Mesenchymal stem cell (in vitro differentiated cells and primary cell): ENCODE measurements at regions not wholly inside any gene's neighbourhood (a gene's known extent, or its start where the extent isn't known, plus 50 kb on each side); places are given as distances from the start of the nearest gene placed in this dataset.

ENCODE experiments used
- DNase-seq: peaks from one replicate; pipeline ENCODE4 v3.0.0-alpha.2; 2013
- H2AFZ ChIP-seq: one replicate; pipeline ENCODE4 v1.6.1; 2013; ENCODE audit warnings: low read depth, mild to moderate bottlenecking, control low read depth, inconsistent platforms, low read length, moderate library complexity
- H2AK5ac ChIP-seq: 2 replicates; pipeline ENCODE4 v1.6.1; 2013; ENCODE audit warnings: low read length, moderate library complexity, mild to moderate bottlenecking, inconsistent platforms; ENCODE audit not compliant: severe bottlenecking
- H2BK120ac ChIP-seq: one replicate; pipeline ENCODE4 v1.6.1; 2013; ENCODE audit warnings: low read depth, mild to moderate bottlenecking, inconsistent platforms, low read length, moderate library complexity
- H2BK12ac ChIP-seq, 2 experiments: one replicate each; pipeline ENCODE4 v1.6.1; 2013; ENCODE audit warnings: inconsistent platforms in 2 of 2, low read length in 2 of 2, mild to moderate bottlenecking in 2 of 2, moderate library complexity in 2 of 2, control low read depth in 1 of 2
- H2BK15ac ChIP-seq: one replicate; pipeline ENCODE4 v1.6.1; 2013; ENCODE audit warnings: mild to moderate bottlenecking, low read depth, inconsistent platforms; ENCODE audit not compliant: poor library complexity, severe bottlenecking
- H2BK5ac ChIP-seq: 2 replicates; pipeline ENCODE4 v1.6.1; 2013; ENCODE audit warnings: low read depth, mild to moderate bottlenecking, low read length, control low read depth, inconsistent platforms; ENCODE audit not compliant: poor library complexity, severe bottlenecking
- H3K14ac ChIP-seq, 2 experiments: one replicate each; pipeline ENCODE4 v1.6.1; 2013; ENCODE audit warnings: inconsistent platforms in 2 of 2, low read length in 2 of 2, control low read depth in 1 of 2, mild to moderate bottlenecking in 1 of 2, moderate library complexity in 1 of 2
- H3K18ac ChIP-seq, 2 experiments: one replicate each; pipeline ENCODE4 v1.6.1; 2013; ENCODE audit warnings: inconsistent platforms in 2 of 2, low read length in 2 of 2, control low read depth in 1 of 2, low read depth in 1 of 2, mild to moderate bottlenecking in 1 of 2
- H3K23ac ChIP-seq, 2 experiments: one replicate each; pipeline ENCODE4 v1.6.1; 2013; ENCODE audit warnings: inconsistent platforms in 2 of 2, low read length in 2 of 2, mild to moderate bottlenecking in 2 of 2, moderate library complexity in 2 of 2, control low read depth in 1 of 2
- H3K27ac ChIP-seq: 2 replicates; pipeline ENCODE4 v1.5.1; 2013; ENCODE audit warnings: mild to moderate bottlenecking, moderate library complexity, low read length, control low read depth, inconsistent platforms; ENCODE audit not compliant: poor library complexity, severe bottlenecking
- H3K27me3 ChIP-seq, 2 experiments: 2 replicates each; pipeline versions ENCODE4 v1.6.1 to v1.7.0; 2013; ENCODE audit warnings: low read length in 2 of 2, mild to moderate bottlenecking in 2 of 2, moderate library complexity in 2 of 2, control low read depth in 1 of 2, inconsistent platforms in 1 of 2; ENCODE audit not compliant: control insufficient read depth in 1 of 2, insufficient read depth in 1 of 2
- H3K36me3 ChIP-seq, 2 experiments: 2 replicates each; pipeline versions ENCODE4 v1.6.1 to v1.7.0; 2013; ENCODE audit warnings: low read length in 2 of 2, control low read depth in 1 of 2, inconsistent platforms in 1 of 2, low read depth in 1 of 2, mild to moderate bottlenecking in 1 of 2; ENCODE audit not compliant: insufficient read depth in 2 of 2, control insufficient read depth in 1 of 2
- H3K4ac ChIP-seq, 2 experiments: one replicate each; pipeline ENCODE4 v1.6.1; 2013; ENCODE audit warnings: inconsistent platforms in 2 of 2, low read length in 2 of 2, mild to moderate bottlenecking in 2 of 2, moderate library complexity in 2 of 2, control low read depth in 1 of 2, low read depth in 1 of 2
- H3K4me1 ChIP-seq: 2 replicates; pipeline ENCODE4 v1.6.1; 2013; ENCODE audit warnings: low read depth, low read length, control low read depth; ENCODE audit not compliant: control insufficient read depth, insufficient read depth
- H3K4me2 ChIP-seq: 2 replicates; pipeline ENCODE4 v1.6.1; 2013; ENCODE audit warnings: low read length, mild to moderate bottlenecking, inconsistent platforms; ENCODE audit not compliant: poor library complexity, severe bottlenecking
- H3K4me3 ChIP-seq, 2 experiments: 2 replicates each; pipeline versions ENCODE4 v1.5.1 to v1.7.0; 2013; ENCODE audit warnings: low read length in 2 of 2, mild to moderate bottlenecking in 2 of 2, control low read depth in 1 of 2, low read depth in 1 of 2; ENCODE audit not compliant: insufficient read depth in 1 of 2
- H3K79me1 ChIP-seq: replicated peaks from 2 replicates; pipeline ENCODE4 v1.6.1; 2013; ENCODE audit warnings: mild to moderate bottlenecking, control low read depth, low read length, inconsistent platforms; ENCODE audit not compliant: poor library complexity, severe bottlenecking
- H3K9ac ChIP-seq: 2 replicates; pipeline ENCODE4 v1.7.0; 2013; ENCODE audit warnings: mild to moderate bottlenecking, low read length, moderate library complexity
- H3K9me3 ChIP-seq: 2 replicates; pipeline ENCODE4 v1.7.0; 2013; ENCODE audit warnings: mild to moderate bottlenecking, low read length; ENCODE audit not compliant: control insufficient read depth
- H4K8ac ChIP-seq: one replicate; pipeline ENCODE4 v1.6.1; 2013; ENCODE audit warnings: inconsistent platforms, mild to moderate bottlenecking, low read length, moderate library complexity
- H4K91ac ChIP-seq: one replicate; pipeline ENCODE4 v1.6.1; 2013; ENCODE audit warnings: mild to moderate bottlenecking, low read length, inconsistent platforms
- WGBS: methylation state at CpG from one replicate; pipeline ENCODE4 v1.1.7; 2013; ENCODE audit warnings: mixed read lengths; 5-methylcytosine and 5-hydroxymethylcytosine counted together

DNA sequence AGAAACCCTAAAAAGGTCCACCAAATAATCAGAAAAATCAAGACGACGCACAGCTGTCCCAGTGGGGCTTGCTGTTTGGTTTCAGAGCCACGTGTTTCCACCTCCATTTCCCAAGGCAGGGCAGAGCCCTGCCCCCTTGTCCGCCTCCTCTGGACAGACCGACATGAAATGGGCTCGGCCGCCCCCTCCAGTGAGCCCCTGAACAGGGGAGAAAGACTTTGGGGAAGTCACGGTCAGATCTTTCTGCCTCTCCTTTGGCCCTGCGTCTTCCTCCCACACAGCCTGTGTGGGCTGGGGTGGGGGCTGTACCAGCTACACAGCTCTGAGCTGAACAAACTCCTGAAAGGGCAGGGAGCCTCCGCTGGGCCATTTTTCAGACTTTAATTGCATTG lies 230.7 kb downstream of the ENGASE start:
- WGBS = 84% methylated on average over 10 of the region's 10 CpGs
- no peak overlapping the region for H2BK15ac ChIP-seq
- no peak overlapping the region for H2AK5ac ChIP-seq
- H3K4me2 ChIP-seq = no peak overlapping the region
- H2AFZ ChIP-seq = no peak overlapping the region
- H3K27ac ChIP-seq = no peak overlapping the region
- DNase-seq = no peak
- H3K4me1 ChIP-seq = no peaks in the 10 kb centered on the region
- peaks cover 0 to 79% of the 10 kb centered on the region in 2 experiments for H3K27me3 ChIP-seq
- no peak overlapping the region for H3K4me3 ChIP-seq
- H3K79me1 ChIP-seq = no peaks in the 10 kb centered on the region
- no peak overlapping the region for H2BK12ac ChIP-seq
- no peak overlapping the region for H3K14ac ChIP-seq
- no peak overlapping the region for H2BK120ac ChIP-seq
- H2BK5ac ChIP-seq = no peak overlapping the region
- H3K9ac ChIP-seq = no peak overlapping the region
- no peaks in the 10 kb centered on the region for H3K9me3 ChIP-seq
- H3K4ac ChIP-seq = no peak overlapping the region
- H3K36me3 ChIP-seq = no peaks in the 10 kb centered on the region
- no peak overlapping the region for H3K18ac ChIP-seq
- no peak overlapping the region for H3K23ac ChIP-seq
- H4K8ac ChIP-seq = no peak overlapping the region
- H4K91ac ChIP-seq = no peak overlapping the region

DNA sequence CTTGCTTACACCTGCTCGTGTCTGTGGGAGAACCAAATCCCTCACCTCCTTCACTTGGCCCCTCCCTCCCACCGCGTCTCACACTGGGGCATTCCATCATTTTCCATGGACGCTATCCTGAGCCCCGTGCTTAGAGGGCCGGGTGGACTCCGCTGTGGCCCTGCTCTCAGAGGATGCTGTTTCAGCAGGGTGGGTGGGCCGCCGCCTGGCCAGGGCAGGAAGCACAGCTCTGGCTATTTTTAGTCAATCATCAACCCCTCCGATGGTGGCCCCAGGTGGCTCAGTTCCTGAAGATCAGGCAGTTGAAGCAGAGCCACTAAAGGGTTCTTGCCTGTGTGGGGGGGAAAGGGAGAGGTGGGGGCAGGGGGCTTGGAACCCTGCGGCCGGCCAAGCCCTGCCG lies 230.3 kb downstream of the ENGASE start:
- no peak overlapping the region for H3K27ac ChIP-seq

GRCh38 chr17:79303641-79304205 lies 229.1 kb downstream of the ENGASE start:
- Histone ChIP-seq H2BK5ac (no peak overlapping the region), H2AFZ (no peak overlapping the region), H3K9me3 (no peaks in the 10 kb centered on the region), H3K14ac (no peak overlapping the region), H4K8ac (no peak overlapping the region), H3K4me3 (no peak overlapping the region), H3K27ac (no peak overlapping the region), H3K4me1 (no peaks in the 10 kb centered on the region), H3K23ac (no peak overlapping the region), H3K27me3 (peaks cover 0 to 69% of the 10 kb centered on the region in 2 experiments), H4K91ac (no peak overlapping the region), H2BK15ac (no peak overlapping the region), H2AK5ac (no peak overlapping the region), H3K9ac (no peak overlapping the region), H3K36me3 (no peaks in the 10 kb centered on the region), H3K18ac (no peak overlapping the region), H2BK12ac (no peak overlapping the region), H3K4me2 (no peak overlapping the region), H3K4ac (no peak overlapping the region), H2BK120ac (no peak overlapping the region), H3K79me1 (no peaks in the 10 kb centered on the region)
- DNase-seq = no peak
- WGBS = 92% methylated on average over 6 of the region's 7 CpGs

More for the DNA sequence above, 230.3 kb downstream of the ENGASE start:
- Histone ChIP-seq H2BK120ac (no peak overlapping the region), H2AFZ (no peak overlapping the region), H3K27me3 (peaks cover 0 to 77% of the 10 kb centered on the region in 2 experiments), H4K91ac (no peak overlapping the region), H3K9ac (no peak overlapping the region), H2BK5ac (no peak overlapping the region), H2BK15ac (no peak overlapping the region), H3K4me3 (no peak overlapping the region), H3K9me3 (no peaks in the 10 kb centered on the region), H3K18ac (no peak overlapping the region), H3K4me2 (no peak overlapping the region), H3K23ac (no peak overlapping the region), H3K36me3 (no peaks in the 10 kb centered on the region), H3K4me1 (no peaks in the 10 kb centered on the region), H3K14ac (no peak overlapping the region), H2AK5ac (no peak overlapping the region), H2BK12ac (no peak overlapping the region), H3K79me1 (no peaks in the 10 kb centered on the region), H3K4ac (no peak overlapping the region), H4K8ac (no peak overlapping the region)
- WGBS = 67% methylated on average over 12 of the region's 13 CpGs
- DNase-seq = no peak

- Histone ChIP-seq H2AK5ac (no peak overlapping the region), H3K4me2 (no peak overlapping the region), H3K27me3 (peaks cover 0 to 67% of the 10 kb centered on the region in 2 experiments), H2BK5ac (no peak overlapping the region), H3K79me1 (no peaks in the 10 kb centered on the region), H4K8ac (no peak overlapping the region), H3K23ac (no peak overlapping the region), H3K27ac (no peak overlapping the region), H3K14ac (no peak overlapping the region), H2BK120ac (no peak overlapping the region), H3K4ac (no peak overlapping the region), H2BK12ac (no peak overlapping the region), H3K9me3 (no peaks in the 10 kb centered on the region), H2AFZ (no peak overlapping the region), H4K91ac (no peak overlapping the region), H3K18ac (no peak overlapping the region), H3K4me1 (no peaks in the 10 kb centered on the region), H3K9ac (no peak overlapping the region), H3K4me3 (no peak overlapping the region), H2BK15ac (no peak overlapping the region), H3K36me3 (no peaks in the 10 kb centered on the region)
- WGBS = 71% methylated on average over 8 of the region's 8 CpGs
- DNase-seq = no peak
Measured at GRCh38 chr17:79301469-79301868, 226.8 kb downstream of the ENGASE start.
